HEK293 (cell line): ENCODE measurements at regions not wholly inside any gene's neighbourhood (a gene's known extent, or its start where the extent isn't known, plus 50 kb on each side); places are given as distances from the start of the nearest gene placed in this dataset.

ENCODE experiments used
- CTCF ChIP-seq: fragments of 450-650 bp; formaldehyde crosslinking; IDR thresholded peaks from 2 replicates; pipeline ENCODE4 v1.5.1; 2016; ENCODE audit warnings: missing biosample characterization, missing genetic modification characterization
- HOXA7 ChIP-seq: sonication (generic); formaldehyde crosslinking; IDR thresholded peaks from 2 replicates; pipeline ENCODE4 v1.8.1; 2022; ENCODE audit warnings: missing genetic modification reagents, borderline replicate concordance
- ZNF747 ChIP-seq: fragments of 450-650 bp; formaldehyde crosslinking; IDR thresholded peaks from 2 replicates; pipeline ENCODE4 v1.5.1; 2016; ENCODE audit warnings: missing biosample characterization, missing genetic modification characterization

DNA sequence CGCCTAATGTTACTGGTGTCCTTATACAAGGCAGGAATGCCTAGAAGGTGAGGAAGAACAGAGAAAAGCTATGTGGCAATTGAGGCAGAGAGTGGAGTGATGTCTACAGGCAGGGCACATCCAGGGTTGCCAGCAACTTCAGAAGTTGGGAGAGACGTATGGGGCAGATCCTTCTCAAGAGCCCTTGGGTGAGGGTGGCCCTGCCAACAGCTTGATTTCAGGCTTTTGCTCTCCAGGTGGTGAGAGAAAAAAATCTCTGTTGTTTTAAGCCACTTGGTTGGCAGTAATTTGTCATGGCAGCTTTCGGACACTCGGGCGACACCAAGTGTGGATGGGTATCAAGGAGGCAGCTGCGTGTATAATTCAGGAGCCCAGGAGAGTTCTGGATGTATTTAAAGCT, 217.4 kb upstream of the SMIM21 start:
- TF ChIP-seq HOXA7 = no peak
- TF ChIP-seq CTCF = no peak
- TF ChIP-seq ZNF747 (tag by site-specific recombination) = no peak
